Activated CD8-positive, alpha-beta memory T cell treated with anti-CD3 and anti-CD28 coated beads, Interleukin-2, amount 50 U/mL, for 24 hours (primary cell): ENCODE measurements at regions not wholly inside any gene's neighbourhood (a gene's known extent, or its start where the extent isn't known, plus 50 kb on each side); places are given as distances from the start of the nearest gene placed in this dataset.

Source experiments
- DNase-seq: peaks from one replicate; pipeline ENCODE4 v3.0.0-alpha.2; 2020; ENCODE audit errors: extremely low read depth

DNA sequence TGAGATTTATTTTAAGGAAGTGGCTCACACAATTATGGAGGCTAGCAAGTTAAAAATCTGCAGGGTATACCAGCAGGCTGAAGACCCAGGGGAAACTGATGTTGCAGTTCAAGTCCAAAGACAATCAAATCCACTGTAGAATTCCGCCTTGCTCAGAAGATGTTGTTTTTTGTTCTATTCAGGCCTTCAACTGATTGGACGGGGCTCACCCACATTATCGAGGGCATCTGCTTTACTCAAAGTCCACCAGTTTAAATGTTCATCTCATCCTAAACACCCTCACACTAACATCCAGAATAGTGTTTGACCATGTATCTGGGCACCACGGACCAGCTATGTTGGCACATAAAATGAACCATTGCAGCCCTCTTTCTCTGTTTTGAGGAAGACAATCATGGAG lies 211.2 kb upstream of the GPR26 start:
- no peak for DNase-seq

- DNase-seq = no peak
Measured at GRCh38 chr10:123455861-123456260, 210.3 kb upstream of the GPR26 start.

- DNase-seq = no peak
Measured at GRCh38 chr10:123458933-123459332, 207.2 kb upstream of the GPR26 start.

DNA sequence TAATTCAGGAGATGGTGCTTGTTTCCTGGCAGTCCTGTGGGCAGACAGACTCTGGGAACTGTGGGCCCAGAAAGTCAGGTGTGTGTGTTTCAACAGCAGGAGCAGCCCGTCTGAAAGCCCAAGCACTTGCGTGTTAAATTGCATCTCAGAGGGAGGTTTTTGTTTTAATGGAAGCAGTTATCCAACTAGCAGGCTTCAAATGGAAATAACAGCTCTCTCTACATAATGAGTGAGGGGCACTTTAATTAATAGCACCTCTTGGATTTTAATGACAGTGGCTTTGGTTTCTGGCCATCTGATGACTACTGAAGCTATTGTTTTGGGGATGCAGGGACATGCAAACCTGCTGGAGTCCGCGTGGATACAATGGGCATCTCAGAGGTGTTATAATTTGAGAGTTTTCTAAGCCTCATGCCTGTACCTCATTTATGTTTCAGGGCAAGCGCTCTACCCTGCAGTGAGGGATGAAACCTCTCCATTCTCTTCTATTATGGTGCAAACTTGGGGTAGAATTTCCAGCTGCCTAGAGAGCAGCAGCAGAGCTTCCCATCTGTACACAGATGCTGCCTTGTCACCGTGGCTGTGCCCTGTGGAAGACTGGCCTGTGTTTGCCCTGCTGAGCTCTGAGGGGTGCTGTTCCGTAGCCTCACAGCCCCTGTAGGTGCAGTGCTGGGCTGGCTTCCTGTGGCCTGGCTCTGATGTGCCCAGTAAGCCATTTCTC lies 206.6 kb upstream of the GPR26 start:
- no peak for DNase-seq

DNA sequence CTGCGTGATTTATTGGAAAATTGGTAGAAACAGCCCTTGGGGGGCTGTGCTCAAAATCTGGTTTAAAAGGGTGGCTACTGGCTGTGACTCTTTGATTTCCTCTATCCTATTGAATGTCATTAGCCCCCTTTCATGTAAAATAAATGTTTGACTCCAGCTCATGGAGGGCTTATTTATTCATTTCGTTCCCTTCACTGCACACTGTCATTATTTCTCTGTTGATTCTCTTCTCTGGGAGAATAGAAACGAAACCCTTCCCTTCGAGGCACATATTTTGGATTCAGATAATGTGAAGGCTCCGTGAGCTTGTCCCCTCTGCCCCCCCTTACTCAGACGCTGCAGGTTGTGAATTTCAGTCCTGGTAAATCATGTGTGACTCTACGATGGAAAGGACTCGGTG lies 203.9 kb upstream of the GPR26 start:
- no peak for DNase-seq

DNA sequence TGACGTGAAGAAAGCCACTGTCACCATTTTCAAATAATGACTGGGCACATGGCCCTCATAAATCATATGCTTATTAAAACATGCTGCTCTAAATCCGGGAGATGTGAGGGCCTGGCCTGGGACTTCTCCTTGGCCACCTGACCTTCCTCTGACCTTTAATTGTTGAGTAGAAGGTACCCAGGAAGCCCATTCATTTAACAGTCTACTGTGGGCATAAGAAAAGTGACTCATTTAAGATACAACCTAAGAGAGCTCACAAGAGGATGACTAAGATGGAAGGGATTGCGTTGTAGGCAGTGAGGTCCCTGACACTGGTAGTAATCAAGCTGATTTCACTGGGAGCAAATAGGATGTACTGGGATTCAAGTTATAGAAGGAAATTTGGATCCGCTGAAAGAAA lies 203.4 kb upstream of the GPR26 start:
- no peak for DNase-seq

DNA sequence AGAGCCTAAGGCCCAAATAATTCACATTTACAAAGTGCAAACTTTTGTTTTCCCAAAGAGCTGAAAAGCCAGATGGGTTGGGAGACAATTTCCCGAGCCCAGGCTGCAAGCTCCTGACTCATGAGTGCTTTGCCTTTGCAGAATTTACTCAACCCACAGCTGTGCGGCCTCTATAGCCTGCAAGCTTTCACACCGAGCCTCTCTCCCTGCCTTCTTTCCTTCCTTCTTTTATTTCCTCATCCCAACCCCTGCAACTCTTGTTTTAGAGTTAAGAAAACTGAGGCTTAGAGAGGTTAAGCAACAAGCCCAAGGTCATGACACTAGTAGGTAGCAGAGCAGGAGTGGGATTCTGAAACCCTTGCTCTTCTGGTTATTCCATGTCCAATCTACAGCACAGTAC lies 203.0 kb upstream of the GPR26 start:
- no peak for DNase-seq

- DNase-seq = no peak
Measured at GRCh38 chr10:123463698-123464097, 202.5 kb upstream of the GPR26 start.

DNA sequence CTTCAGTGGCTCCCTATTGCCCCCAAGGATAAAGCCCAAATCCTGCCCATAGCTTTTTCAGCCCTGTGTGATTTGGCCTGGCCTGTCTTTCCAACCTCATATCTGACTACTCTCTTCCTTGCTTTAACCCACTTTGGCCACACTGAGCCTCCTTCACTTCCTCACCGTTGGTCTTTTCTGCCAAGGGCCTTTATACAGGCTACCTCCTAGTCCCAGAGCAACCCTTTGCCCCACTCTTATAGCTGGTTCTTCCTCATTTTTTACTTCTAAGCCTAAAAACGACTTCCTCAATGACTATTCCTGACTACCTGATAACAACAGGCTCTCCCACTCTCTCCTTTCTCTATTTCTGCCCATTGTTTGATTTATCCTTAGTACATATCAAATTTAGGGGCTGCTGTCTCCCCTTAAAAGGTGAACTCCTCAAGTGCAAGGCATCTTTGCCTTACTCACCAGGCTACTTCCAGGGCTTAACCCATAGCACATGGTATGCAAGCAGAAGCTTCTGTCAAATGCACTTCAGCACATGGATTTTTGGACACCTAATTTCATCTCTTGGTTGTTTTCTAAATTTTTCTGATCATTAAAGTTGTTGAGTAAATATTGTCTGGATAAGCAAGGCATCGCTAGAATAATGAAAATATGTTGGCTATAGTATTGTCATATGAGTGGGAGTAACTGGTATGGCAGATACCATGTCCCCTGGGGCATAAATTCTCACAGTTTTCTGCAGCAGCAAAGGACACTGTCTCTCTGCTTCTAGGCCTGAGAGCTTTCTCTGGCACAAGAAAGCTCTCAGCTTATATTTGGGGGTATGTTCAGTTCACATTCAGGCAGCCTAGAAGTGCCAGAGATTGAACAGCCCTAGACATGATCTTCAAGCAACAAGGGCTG lies 201.5 kb upstream of the GPR26 start:
- DNase-seq = no peak

GRCh38 chr10:123470336-123470921 lies 195.7 kb upstream of the GPR26 start:
- DNase-seq = no peak

- DNase-seq = no peak
Measured at GRCh38 chr10:123471811-123472210, 194.3 kb upstream of the GPR26 start.

GRCh38 chr10:123472606-123473005 lies 193.5 kb upstream of the GPR26 start:
- no peak for DNase-seq

DNA sequence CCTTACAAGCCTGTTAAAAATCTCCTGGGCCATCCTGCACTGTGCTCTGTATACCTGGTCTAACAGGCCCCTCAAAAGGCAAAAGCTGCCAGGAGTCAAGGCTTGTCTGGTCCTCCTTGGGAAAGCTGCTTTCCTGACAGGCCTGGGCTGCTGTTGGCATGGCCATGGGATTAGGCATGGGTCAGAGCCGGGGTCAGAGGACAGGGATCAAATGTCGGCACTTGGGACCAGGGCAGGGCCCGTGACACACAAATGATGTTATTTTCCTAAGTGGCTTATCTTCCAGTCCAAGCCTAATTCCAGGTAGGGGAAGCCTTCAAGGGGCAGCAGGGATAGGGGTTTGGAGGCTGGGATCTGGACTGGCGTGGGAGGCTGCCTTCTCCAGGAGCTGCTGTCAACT lies 191.5 kb upstream of the GPR26 start:
- DNase-seq = no peak

DNA sequence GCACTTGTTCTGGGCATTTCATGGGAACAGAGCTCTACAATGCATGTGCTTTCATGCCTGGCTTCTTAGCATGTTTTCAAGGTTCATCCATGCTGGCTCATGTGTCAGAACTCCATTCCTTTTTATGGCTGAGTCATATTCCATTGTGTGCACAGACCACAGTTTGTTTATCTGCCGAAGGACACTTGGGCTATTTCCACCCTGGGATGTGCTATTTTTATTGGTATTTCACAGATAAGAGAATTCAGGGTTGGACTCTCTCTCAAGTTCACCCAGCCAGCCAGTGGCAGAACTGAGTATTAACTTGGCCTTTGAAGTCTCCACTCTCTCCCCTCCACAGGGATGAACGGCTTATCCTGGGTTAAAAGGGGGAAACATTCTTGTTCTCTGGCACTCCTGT lies 190.7 kb upstream of the GPR26 start:
- no peak for DNase-seq

GRCh38 chr10:123478116-123478515 lies 188.0 kb upstream of the GPR26 start:
- DNase-seq = no peak

DNA sequence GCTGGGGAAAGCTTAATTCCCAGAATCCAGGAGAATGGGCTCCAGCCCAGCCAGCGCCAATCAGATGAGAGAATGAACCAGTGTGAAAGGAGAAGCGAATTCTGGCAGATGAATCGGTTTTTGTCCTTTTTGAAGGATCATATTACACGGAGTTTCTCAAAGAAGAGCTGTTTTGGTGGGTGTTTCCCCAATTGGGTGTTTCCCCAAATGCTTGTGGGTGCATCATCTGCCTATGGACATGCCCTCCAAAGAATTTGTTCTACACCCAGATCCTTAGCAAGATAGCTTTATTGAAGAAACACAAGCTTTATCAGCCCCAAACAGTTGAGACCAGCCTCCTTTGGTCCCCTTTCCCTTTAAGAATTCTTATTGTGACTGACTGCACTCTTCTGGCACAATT lies 186.5 kb upstream of the GPR26 start:
- no peak for DNase-seq

GRCh38 chr10:123480344-123480743 lies 185.8 kb upstream of the GPR26 start:
- no peak for DNase-seq

DNA sequence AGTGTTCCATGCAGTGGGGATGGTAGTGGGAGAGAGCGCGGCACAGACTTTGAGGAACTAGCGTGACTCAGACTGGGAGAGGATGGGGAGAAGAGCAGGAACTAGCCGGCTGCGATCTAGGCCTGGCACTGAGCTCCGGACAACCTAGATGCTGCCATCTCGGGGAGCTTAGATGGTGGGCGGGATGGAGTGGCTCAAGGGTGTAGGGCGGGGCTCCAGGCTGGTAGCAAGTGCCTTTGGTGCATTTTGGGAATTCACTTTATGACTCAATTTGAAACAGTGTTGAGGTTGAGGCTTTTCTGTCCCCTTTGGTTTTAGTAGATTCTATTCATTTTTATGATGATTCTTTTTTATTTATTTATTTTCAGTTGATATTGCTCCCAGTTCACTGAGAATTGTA lies 185.3 kb upstream of the GPR26 start:
- DNase-seq = no peak

GRCh38 chr10:123484722-123485121 lies 181.4 kb upstream of the GPR26 start:
- no peak for DNase-seq

GRCh38 chr10:123485341-123485960 lies 180.7 kb upstream of the GPR26 start:
- no peak for DNase-seq

- DNase-seq = no peak
Measured at GRCh38 chr10:123488436-123488835, 177.7 kb upstream of the GPR26 start.

DNA sequence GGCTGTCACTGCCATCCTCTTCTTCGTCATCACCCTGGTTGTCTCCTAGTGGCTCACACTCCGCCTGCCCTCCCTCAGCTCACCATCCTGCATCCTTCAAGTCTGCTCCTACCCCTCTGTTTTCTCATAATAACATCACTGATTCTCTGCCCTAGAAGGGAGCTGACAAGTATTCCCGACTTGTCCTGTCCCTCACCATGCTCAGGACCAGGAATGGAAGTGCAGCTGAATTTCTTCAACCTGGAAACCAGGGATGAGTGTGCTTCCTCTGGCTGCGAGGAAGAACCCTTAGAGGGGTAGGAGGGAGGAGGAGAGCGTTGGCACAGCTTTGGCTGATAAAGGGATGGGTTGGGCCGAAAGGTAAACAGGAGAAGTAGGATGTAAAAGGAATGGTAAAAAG lies 174.8 kb upstream of the GPR26 start:
- DNase-seq = no peak
